ENCODE measurements at regions not wholly inside any gene's neighbourhood (a gene's known extent, or its start where the extent isn't known, plus 50 kb on each side); places are given as distances from the start of the nearest gene placed in this dataset.

DNA sequence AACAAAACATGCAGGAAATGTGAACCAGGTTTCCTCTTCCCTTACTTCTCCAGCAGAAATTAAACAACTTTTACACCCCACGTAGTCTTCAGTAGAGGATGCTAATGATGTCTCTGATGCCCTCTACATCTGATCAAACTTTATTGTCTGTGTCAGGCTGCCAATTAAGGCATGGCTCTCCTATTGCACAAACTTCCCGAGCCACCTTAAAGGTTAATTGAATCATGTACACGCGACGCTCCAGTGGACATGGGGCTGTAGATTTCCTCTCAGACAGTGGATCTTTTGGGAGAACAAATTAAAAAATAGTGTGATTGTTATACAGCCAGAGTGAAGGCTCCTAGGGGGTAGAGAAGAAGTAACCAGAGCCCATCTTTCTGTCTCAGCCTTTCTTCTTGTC, 301.6 kb downstream of the SMAD2 start:
- intact Hi-C loops (cut with micrococcal nuclease), result no loop called here
- H3K27me3 Mint-ChIP-seq (ENCODE audit: low read depth in 3 of 3), result peaks cover 2 to 5% (median 4%) of the 10 kb centered on the region in 3 donors

GRCh38 chr18:47628240-47628781, 302.1 kb downstream of the SMAD2 start:
- Histone ChIP-seq H3K4me2 (replicated peaks; ENCODE audit: extremely low read depth, low read length, poor library complexity, severe bottlenecking) (no peak overlapping the region), H3K9ac (ENCODE audit: insufficient read depth, low read length, poor library complexity, severe bottlenecking) (no peak overlapping the region), H2AFZ (ENCODE audit: insufficient read depth, low read depth, low read length, poor library complexity, severe bottlenecking) (no peak overlapping the region), H3K9me3 (replicated peaks in 1 of 2; ENCODE audit: control insufficient read depth in 1 of 2, insufficient read depth in 1 of 2, low read length in 2 of 2) (no peaks in the 10 kb centered on the region), H3K4me3 (replicated peaks in 1 of 3; ENCODE audit: low read depth in 2 of 3, low read length in 3 of 3) (no peak overlapping the region), H4K20me1 (ENCODE audit: insufficient read depth, low read length) (no peaks in the 10 kb centered on the region), H3K27me3 (ENCODE audit: control insufficient read depth in 2 of 2, insufficient read depth in 2 of 2, low read length in 2 of 2) (no peaks in the 10 kb centered on the region), H3K79me2 (ENCODE audit: insufficient read depth, low read length) (no peaks in the 10 kb centered on the region), H3K4me1 (ENCODE audit: control insufficient read depth in 1 of 2, insufficient read depth in 2 of 2, low read length in 2 of 2) (no peaks in the 10 kb centered on the region), H3K27ac (ENCODE audit: low read depth in 1 of 2, low read length in 2 of 2) (no peak overlapping the region), H3K36me3 (replicated peaks in 1 of 2; ENCODE audit: control insufficient read depth in 1 of 2, insufficient read depth in 2 of 2, low read length in 2 of 2) (no peaks in the 10 kb centered on the region)
- Mint-ChIP-seq H3K36me3 (no peaks in the 10 kb centered on the region), H3K27me3 (ENCODE audit: low read depth in 3 of 3) (peaks cover 2 to 5% (median 4%) of the 10 kb centered on the region in 3 donors), H3K9me3 (peaks cover 0 to 1% (median 0%) of the 10 kb centered on the region in 7 donors), H3K4me1 (no peaks in the 10 kb centered on the region), H3K4me3 (no peak overlapping the region), H3K27ac (no peak overlapping the region)
- TF ChIP-seq CTCF (IDR thresholded peaks at IDR 0.05), result no peak
- intact Hi-C loops (cut with micrococcal nuclease), result no loop called here
- no peak for DNase-seq

More for the DNA sequence above, 301.6 kb downstream of the SMAD2 start:
- H3K9me3 Mint-ChIP-seq, result peaks cover 0 to 3% (median under 1%) of the 10 kb centered on the region in 7 donors
- H3K36me3 ChIP-seq (replicated peaks in 1 of 2; ENCODE audit: control insufficient read depth in 1 of 2, insufficient read depth in 2 of 2, low read length in 2 of 2), result no peaks in the 10 kb centered on the region
- no peaks in the 10 kb centered on the region for H3K4me1 Mint-ChIP-seq
- no peak overlapping the region for H3K27ac Mint-ChIP-seq
- no CpG with 5 or more reads among the region's 5 CpGs for WGBS (ENCODE audit: insufficient coverage)
- H3K4me3 ChIP-seq (replicated peaks in 1 of 3; ENCODE audit: low read depth in 2 of 3, low read length in 3 of 3), result no peak overlapping the region
- no peak overlapping the region for H3K4me3 Mint-ChIP-seq
- no peak overlapping the region for H2AFZ ChIP-seq (ENCODE audit: insufficient read depth, low read depth, low read length, poor library complexity, severe bottlenecking)
- no peaks in the 10 kb centered on the region for H4K20me1 ChIP-seq (ENCODE audit: insufficient read depth, low read length)
- H3K27me3 ChIP-seq (ENCODE audit: control insufficient read depth in 2 of 2, insufficient read depth in 2 of 2, low read length in 2 of 2), result no peaks in the 10 kb centered on the region
- DNase-seq, result no peak
- no peak overlapping the region for H3K9ac ChIP-seq (ENCODE audit: insufficient read depth, low read length, poor library complexity, severe bottlenecking)
- H3K9me3 ChIP-seq (replicated peaks in 1 of 2; ENCODE audit: control insufficient read depth in 1 of 2, insufficient read depth in 1 of 2, low read length in 2 of 2), result no peaks in the 10 kb centered on the region
- no peaks in the 10 kb centered on the region for H3K79me2 ChIP-seq (ENCODE audit: insufficient read depth, low read length)
- H3K36me3 Mint-ChIP-seq, result no peaks in the 10 kb centered on the region
- H3K27ac ChIP-seq (ENCODE audit: low read depth in 1 of 2, low read length in 2 of 2), result no peak overlapping the region
- H3K4me1 ChIP-seq (ENCODE audit: control insufficient read depth in 1 of 2, insufficient read depth in 2 of 2, low read length in 2 of 2), result no peaks in the 10 kb centered on the region
- no peak for TF ChIP-seq CTCF (IDR thresholded peaks at IDR 0.05)
- no peak overlapping the region for H3K4me2 ChIP-seq (replicated peaks; ENCODE audit: extremely low read depth, low read length, poor library complexity, severe bottlenecking)
